ENCODE measurements at regions not wholly inside any gene's neighbourhood (a gene's known extent, or its start where the extent isn't known, plus 50 kb on each side); places are given as distances from the start of the nearest gene placed in this dataset.

DNA sequence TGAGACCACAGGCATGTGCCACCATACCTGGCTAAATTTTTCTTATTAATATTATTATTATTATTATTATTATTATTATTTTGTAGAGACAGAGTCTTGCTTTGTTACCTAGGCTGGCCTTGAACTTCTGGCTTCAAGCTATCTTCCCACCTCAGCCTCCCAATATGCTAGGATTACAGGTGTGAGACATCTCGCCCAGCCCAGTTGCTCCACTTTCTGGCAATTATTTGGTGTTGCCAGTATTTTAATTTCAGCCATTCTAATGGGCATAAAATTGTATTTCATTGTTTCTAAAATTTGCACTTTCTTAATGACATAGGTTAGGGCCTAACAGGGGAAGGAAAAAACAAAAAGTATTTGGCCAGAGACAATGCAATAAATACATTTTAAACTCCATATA lies 1217.6 kb upstream of the ALCAM start:
- TF ChIP-seq, protein P1, sequence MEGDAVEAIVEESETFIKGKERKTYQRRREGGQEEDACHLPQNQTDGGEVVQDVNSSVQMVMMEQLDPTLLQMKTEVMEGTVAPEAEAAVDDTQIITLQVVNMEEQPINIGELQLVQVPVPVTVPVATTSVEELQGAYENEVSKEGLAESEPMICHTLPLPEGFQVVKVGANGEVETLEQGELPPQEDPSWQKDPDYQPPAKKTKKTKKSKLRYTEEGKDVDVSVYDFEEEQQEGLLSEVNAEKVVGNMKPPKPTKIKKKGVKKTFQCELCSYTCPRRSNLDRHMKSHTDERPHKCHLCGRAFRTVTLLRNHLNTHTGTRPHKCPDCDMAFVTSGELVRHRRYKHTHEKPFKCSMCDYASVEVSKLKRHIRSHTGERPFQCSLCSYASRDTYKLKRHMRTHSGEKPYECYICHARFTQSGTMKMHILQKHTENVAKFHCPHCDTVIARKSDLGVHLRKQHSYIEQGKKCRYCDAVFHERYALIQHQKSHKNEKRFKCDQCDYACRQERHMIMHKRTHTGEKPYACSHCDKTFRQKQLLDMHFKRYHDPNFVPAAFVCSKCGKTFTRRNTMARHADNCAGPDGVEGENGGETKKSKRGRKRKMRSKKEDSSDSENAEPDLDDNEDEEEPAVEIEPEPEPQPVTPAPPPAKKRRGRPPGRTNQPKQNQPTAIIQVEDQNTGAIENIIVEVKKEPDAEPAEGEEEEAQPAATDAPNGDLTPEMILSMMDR (IDR thresholded peaks at IDR 0.05; ENCODE audit: low read length), result no peak
- TF ChIP-seq EZH2 (optimal IDR thresholded peaks at IDR 0.05; ENCODE audit: low read depth, low read length), result no peak
- TF ChIP-seq EZH2phosphoT487 (IDR thresholded peaks at IDR 0.05; ENCODE audit: low read length), result no peak

Measured in MM.1S (cell line).